DMS 273 treated with DMSO at 0.1 percent for 48 hours (cell line): ENCODE measurements at regions not wholly inside any gene's neighbourhood (a gene's known extent, or its start where the extent isn't known, plus 50 kb on each side); places are given as distances from the start of the nearest gene placed in this dataset.
A peak's percentile ranks its signal among the peaks of the same experiment; 100 is the strongest.

ENCODE experiments used
- DNase-seq: peaks from one replicate; lab custom pipeline; 2025; lab: John Stamatoyannopoulos, UW

DNA sequence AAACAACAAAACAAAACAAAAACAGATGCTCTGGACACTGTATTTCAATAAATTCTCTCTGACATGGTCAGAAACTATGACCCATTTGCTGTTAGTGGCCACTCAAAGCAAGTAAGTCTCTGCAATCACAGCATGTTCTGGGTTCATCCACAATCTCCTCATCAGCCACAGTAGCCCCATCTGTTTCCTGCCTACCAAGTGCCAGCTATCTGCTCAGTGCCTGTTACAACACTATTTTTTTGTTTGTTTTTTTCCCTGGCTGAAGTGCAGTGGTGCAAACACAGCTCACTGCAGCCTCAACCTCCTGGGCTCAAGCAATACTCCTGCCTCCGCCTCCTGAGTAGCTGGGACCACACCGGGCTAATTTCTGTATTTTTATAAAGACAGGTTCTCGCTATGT is 137.9 kb downstream of the SOX9 start:
- DNase-seq, result no peak

DNA sequence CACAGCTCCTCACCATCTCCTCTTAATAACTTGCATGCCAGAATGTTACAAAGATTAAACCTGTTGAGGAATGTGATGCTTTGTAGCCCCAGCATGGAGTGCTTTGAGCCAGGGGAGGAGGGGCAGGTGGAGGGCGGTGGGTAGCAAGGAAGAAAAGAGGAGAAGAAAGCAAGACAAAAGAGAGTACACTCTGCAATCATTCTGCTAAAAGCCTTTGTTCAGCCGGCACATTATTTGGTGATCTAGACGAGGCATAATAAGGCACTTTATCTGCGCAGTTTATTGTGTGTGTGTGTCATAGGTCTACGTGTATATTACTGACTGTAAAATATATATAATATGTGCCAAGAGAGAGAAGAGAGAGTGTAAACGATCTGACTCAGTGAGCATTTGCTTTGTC is 139.1 kb downstream of the SOX9 start:
- DNase-seq, result no peak

DNA sequence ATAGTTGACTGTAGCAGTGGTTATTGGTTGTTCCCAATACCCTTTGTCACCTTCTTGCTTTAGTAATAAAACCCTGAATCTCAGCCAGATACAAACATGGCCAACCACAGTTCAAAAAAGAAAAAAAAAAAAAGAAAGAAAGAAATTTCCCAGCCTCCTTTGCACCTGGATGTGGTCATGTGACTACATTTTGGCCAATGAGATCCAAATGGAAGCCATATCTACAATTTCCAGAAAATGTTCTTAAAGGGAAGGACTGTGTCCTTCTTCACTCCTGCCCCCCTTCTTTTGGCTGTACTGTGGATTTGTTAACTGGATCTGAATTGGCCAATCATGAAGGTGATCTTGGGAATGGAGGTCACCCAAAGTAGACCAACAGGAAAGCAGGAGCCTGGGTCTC is 141.9 kb downstream of the SOX9 start:
- no peak for DNase-seq

DNA sequence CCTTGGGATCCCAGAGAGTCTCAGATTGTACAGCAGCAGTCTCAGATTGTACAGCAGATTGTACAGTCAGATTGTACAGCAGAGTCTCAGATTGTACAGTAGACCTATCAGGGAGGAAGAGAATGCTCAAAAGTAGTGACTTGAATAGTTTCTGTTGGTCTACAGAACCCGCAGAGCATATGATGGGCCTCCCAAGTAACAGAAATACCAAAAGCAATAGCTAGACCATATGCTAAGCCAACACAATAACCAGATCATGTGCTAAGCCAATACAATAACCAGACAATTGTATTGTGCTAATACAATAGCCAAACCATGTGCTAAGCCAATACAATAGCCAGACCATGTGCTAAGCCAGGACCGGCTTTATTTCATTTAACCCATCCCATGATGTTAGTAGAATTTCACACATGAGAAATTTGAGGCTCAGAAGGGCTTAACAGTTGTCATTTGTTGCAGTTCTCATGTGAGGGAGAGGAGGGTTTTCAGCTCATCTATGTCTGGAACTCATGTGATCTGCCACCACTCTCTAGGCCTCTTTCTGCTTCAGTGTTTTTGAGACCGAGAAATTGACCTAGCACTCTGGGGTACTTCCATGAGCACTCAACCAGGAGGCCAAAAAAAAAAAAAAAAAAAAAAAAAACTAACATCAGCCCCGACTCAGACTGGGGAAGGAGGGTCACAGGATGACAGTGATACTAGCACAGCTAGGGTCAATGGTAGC is 144.0 kb downstream of the SOX9 start:
- no peak for DNase-seq

DNA sequence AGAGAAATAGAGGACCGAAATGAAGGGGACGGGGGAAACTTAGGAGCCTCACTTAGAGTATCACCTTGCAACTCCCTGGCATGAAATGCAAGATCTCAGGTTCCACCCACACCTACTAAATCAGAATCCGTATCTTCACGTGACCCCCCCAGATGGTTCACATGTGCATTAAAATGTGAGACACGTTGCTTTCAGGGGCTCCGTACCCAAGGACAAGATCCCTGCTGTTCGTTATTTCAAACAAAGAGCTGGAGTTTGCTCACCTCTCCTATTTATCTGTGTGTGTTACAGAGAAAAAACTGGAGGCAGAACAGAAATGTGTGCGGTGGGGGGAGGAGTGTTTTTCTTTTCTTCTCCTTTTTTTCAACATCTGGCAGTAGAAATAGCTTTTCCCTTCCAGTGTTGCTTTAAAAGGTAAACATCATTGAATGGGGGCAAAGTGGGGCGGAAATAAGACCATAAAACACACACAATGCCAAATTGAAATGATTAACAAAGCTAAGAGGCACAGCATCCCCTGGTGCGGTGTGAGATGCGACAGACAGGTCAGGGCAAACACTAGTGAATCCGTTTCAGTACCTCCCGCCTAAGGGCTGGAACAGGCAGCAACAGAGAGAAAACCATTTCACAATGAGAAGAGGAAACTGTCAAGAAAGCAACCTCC is 145.4 kb downstream of the SOX9 start:
- no peak for DNase-seq

DNA sequence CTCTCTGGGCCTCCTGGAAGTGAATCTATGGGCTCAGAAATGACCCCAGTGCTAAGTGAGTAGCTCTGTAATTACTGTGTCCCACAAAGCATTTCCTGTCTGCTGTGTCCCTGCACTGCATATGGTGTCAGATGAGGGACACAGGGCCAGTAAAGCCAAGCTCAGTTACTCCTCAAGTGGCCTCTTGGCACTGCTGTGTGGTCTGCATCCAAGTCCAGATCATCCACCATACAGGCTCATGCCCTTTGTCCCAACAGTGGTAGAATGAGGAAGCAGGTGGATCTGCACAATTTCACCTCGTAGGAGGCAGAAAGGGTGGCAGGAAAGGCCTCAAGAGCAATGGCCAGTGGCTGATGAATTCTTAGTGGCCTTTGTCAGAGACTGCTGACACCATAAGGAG is 146.8 kb downstream of the SOX9 start:
- no peak for DNase-seq

DNA sequence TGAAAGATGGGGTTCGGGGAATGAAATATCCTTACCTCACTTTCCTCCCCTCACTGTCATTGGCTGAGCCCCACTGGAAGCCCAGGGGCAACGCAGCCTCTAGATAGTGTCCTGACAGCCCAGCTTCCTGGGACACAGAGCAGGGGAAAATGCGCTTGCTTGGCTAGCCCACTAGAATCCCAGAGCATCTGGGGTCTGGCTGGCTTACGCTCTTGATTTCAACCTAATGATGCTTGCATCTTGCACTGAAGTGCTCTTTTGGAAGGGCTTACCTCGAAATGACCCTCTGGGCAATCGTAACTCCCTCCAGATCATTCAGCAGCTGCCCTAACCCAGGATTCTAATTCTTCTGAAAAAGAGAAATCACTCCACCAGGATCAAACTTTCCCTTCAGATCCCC is 147.6 kb downstream of the SOX9 start:
- no peak for DNase-seq

DNA sequence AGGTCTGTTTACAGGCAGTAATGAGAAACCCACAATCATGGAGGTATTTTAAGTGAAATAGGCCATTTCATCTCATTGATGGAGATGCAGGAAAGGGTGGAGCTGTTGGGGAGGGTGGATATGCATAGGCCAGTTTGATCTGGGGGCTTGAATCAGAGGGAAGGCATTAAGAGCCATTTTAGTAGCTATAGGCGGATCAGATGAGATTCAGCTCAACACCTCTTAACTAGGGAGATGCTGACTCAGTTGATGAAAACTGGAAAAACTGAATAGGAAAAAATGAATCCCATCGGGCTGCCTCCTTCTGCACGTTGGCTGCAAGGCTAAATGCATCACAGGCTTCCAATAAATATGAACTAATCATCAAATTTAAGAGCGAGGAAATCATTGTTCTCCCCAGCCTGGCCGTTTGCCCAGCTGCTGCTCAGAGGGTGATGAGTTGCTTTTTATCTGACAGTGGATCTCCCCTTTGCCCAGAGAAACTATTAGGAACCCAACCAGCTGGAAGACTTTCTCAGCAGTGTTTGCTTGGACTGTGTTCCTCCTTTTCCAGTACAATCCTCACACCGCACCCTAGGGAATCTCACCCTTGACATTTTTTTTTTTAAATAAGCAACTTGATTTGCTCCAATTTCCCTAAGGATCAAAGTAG is 149.6 kb downstream of the SOX9 start:
- no peak for DNase-seq

DNA sequence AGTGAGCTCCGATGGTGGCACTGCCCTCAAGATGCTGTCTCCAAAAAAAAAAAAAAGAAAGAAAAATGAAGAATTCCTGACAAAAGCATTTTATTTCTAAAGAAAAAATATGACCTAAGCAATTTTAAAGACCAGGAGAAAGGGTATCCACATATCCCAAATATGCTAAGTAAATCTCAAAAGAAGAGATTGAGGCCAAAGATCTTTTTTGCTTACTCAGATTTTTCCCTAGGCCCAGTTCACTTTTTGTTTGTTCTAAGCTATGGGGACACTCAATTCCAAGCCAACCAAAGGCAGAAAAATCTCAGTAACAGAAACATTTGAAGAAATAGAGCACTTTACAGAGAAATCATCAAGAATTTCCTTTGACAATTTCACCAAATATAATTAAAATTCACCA is 150.8 kb downstream of the SOX9 start:
- no peak for DNase-seq

DNA sequence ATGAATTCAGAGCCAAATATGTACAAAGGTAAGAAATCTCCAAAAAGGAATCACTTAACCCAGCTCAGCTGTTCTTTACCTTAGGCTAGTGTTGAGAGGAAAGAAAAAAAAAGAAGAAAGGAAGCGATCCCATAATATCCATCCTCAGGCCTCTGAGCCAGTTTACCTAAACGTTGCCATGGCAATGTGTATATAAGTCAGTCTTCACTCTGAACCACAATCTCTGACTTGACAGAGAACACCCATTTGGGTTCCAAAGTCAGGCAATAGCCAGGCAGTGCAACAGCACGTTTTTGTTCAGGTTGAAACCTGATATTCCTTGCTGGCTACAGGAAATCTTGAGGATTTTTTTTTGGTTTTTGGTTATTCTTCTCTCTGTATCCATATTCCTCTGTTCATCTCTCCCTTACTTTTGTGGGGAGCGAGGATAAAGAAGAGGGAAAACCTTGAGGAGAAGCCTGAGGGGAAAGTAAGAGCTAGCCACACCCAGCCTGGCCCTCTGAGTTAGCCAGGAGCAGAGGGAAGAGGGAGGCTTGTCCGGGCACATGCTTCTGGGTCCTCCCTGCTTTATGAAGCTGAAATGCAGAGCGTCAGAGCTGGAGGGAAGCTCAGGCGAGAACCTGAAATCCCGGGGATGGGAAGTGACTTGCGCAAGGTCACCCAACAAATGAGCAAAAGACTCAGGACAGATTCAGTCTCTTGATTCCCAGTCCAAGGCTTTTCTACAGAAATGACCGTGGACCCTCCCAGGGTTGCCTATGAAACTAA is 152.7 kb downstream of the SOX9 start:
- DNase-seq, result no peak

DNA sequence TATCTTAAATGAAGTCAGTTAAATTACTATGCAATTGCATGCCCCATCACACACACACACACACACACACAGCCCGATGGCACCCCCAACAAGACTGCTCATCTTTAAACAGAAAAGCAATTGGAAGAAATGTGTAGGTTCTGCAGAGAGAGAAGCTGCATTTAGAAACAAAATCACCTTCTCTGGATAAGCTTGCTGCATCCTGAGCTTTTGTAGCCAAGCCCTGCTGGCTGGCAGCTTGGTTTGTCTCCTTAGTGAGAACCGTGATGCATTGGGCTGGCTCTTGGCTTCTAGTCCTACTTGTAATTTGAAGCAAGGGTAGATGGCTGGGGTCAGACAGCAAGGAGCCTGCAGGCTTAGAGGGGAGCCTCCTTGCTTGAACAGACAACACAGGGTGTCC is 153.8 kb downstream of the SOX9 start:
- DNase-seq, result no peak

DNA sequence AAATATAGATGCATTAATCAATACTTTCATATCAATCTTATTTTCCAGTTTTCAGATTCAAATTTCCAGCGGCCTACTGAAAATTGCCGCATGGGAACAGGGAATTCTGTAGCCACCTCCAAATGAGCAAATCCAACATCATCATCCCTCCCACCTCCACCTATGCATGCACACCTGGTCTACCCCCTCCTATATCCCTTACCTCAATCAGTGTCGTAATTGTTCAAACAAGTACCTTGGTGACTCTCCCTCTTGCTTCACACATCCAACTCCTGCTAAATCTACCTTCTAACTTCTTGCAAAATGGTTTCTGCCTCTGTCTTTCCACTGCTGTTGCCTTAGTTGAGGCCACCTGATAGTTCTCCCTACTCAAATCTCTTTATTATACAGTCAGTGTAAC is 160.1 kb downstream of the SOX9 start:
- DNase-seq, result no peak

DNA sequence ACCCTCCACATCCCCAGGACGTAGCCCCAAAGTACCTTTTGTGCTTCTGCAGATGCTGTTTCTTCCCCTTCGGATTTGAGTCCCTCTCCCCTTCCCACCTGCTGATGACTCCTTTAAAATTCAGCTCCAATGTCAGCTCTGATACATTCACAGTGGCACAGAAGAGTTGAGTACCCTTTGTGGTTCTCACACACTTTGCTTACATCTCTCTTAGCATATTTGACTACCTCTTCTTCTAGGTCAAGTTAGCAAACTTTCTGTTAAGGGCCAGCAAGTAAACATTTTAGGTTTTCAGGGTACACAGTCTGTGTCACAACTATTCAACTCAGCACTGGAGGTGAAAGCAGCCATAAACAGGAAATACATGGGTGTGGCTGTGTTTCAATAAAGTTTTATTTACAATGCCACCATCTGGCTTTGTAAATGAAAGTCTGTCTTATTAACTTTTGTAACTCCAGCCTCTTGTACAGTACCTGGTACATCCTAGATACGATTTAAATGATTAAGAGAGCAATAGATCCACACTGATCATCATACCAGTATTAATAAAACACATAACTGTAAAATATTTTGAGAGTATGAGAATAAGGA is 161.7 kb downstream of the SOX9 start:
- DNase-seq, result no peak

DNA sequence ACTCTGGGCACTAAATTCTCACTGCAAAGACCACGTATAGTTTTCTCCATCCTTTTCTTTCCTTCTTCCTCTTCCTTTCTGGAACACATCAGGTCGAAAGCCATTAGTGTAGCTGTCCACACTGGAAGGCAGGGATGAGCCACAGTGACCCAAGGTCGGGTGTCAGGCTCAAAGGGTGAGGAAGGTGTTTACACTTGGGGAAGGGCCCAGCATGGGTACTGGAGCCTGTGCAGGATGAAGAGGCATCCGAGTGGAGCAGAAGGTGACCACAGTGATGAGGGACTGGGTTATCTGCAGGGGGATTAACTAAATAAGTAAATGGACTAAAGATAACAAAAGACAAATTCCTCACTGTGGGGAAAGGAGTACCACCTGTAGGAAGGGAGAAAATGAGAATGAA is 164.0 kb downstream of the SOX9 start:
- DNase-seq, result no peak

DNA sequence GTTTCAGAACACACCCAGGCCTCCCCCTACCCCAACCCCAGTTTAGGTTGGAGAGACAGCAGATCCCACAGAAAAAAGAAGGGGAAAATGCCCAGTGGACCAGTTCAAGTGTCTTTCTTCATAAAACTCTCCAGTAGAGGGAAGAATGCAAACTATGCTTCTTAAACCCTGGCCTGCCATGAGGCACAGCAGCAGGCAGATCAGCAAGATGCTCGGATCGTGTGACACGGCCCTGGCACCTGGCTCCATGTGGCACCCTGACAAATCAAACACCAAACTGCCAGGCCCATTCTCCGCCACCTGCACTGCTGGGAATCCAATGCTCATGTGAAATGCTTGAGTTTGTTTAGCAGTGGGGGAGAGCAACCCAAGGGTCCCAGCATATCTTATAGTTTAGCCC is 166.8 kb downstream of the SOX9 start:
- peak; percentile 9 for DNase-seq

DNA sequence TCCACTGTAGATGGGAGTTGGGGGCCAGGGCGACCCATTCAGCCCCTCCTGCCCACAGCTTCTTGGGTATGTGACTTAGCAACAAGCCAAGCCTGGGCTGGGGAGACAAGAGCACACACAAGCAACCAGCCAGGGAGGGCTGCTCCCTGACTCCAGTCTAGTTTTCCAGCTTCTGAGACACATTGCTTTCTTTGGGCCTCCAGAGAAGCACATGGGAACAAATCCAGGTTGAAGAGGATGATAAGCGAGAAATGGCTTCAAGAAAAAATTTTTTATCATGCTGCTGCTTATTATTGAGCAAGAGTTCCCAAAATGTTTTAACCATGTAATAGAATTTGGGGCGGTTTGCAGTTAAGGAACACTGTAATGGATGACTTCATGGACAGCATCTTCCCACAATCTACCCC is 173.7 kb downstream of the SOX9 start:
- DNase-seq, result no peak

DNA sequence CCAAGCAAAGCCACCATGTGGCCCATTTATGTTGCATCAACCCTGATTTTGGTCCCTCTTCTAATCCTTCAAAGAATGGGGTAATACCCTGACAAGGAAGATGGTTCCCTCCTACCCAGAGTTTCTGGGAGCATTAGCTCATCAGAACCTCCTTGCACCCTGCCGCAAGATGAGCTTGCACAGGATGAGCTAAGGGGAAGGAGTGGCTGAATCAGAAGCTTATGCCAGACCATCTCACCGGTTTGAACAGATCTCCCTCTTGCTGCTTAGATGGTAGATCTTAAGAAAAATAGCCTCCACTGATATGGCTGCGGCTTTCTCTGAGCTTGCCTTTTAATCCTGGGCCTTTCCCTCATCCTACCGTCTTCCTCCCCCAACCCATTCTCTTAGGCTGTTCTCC is 175.1 kb downstream of the SOX9 start:
- no peak for DNase-seq

DNA sequence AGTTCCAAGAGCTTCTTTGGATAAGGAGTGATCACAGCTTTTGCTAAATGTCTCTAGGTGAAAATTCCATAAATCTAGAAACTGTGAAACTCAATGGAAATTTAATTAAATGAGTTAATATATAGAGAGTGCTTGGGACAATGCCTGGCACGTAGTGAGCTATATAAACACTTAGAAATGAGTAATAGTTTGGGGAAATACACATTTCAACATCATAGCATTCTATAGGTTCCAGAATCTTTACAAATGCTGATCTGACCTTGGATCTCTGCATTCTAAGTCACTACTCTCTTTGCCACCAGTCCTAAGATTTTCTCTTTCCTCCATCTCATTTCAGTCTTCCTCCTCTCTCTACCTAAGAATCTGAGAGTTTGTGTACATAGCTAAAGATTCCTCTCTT is 175.6 kb downstream of the SOX9 start:
- no peak for DNase-seq

DNA sequence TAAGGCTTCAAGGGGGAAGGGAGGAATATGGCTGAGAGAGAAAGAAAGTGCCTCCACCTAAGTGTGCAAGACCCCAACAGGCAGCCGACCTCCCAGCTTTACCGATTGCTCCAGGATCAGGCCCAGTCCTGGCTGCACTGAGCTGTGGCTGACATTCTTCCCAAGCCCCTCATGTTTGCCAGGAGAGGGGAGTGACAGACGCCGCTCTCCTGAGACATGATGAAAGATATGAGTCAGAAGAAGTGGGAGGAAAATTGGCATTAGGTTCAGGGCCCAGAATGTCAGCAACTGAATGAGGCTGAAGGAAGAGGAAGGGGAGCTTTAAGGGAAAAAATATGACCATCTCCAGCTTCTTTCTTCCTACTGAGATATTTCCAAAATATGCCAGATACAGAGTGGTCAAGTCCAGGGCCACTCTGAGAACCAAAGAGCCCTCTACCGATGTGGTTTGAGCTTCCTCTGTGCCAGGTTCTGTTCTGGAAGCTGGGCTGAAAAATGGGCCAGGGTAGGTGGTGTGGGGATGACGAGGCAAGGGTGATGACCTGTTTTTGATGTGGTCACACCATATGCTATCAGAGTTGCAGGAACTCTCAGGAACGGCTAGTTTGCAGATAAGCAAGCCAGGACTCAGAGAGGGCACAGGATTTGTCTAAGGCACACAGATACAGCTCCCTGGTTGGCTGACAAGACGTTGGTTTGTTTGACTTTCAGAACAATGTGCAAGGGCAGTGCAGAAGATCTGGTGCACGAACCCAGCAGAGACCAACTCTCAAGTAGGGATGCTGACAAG is 176.7 kb downstream of the SOX9 start:
- peak; percentile 11 for DNase-seq

DNA sequence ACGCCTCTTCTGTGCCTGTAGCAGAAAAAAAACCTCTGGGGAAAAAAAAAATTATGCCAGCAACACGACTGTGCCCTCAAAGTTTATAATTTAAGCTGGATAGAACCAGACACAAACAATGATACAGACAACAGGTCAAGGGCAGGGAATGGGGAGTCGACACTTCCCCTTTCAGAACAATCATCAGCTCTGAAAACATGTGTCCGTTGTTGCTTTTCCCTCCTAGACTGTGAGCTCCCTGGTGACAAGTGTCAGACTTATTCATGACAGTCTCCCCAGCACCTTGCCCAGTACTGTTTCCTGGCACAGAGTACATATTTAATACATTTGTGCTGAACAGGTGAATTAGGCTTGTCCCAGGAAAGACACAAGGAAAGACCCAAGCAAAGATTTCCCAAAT is 178.3 kb downstream of the SOX9 start:
- no peak for DNase-seq

DNA sequence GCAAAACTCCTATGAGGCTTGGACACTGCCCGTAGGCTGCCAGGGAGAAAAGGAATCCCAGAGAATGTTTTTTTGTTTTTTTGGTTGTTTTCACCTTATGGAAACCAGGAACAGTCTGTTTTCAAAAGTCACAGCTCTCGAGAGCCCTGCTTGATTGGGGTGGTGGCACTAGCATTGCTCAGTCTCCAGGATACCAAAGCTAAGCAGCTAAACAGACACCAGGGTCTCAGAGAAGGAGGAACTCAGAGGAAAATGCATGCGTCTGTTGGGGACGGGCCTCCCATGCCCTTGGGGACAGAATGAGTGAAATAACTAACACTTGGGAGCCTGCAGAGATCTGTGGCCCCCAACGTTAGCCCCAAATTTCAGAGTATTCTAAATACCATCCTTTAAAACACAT is 178.8 kb downstream of the SOX9 start:
- no peak for DNase-seq

DNA sequence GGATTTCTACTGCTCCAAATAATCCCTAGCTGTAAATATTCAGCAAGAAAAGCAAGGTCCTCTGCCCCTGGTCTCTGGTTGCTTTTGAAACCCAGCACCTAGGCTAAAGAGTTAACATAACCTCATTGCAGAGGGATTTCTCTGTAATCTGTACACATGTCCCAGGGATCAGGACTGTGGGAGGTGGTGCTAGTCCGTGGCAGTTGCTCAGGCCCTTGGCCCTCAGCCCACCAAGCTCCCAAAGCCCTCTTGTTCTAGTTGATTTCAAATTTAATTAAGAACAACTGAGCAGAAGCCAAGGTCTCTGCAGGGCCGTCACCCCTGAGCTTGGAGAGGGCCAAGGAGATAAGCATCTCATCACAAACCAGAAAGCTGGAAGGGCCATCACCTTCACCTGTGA is 181.1 kb downstream of the SOX9 start:
- DNase-seq, result no peak
